ENCODE measurements at regions not wholly inside any gene's neighbourhood (a gene's known extent, or its start where the extent isn't known, plus 50 kb on each side); places are given as distances from the start of the nearest gene placed in this dataset.

- no peak for TF ChIP-seq EZH2 (IDR thresholded peaks at IDR 0.05; ENCODE audit: borderline replicate concordance, low read depth, low read length, severe bottlenecking)
- TF ChIP-seq POLR2AphosphoS5 (IDR thresholded peaks at IDR 0.05; ENCODE audit: insufficient read depth, low read depth, low read length), result no peak
- no peak for TF ChIP-seq CTCF (IDR thresholded peaks at IDR 0.05; ENCODE audit: extremely low read depth in 1 of 2, insufficient read depth in 1 of 2, low read depth in 1 of 2, low read length in 2 of 2)
- no peak for TF ChIP-seq MYC (IDR thresholded peaks at IDR 0.05; ENCODE audit: low read depth, low read length)
- TF ChIP-seq POLR2A (IDR thresholded peaks at IDR 0.05; ENCODE audit: low read depth, low read length), result no peak
- TF ChIP-seq MAX (IDR thresholded peaks at IDR 0.05; ENCODE audit: insufficient read depth, insufficient read length), result no peak
- no peak for TF ChIP-seq JUN (IDR thresholded peaks at IDR 0.05; ENCODE audit: borderline replicate concordance, insufficient read depth, insufficient read length, low read depth)
- TF ChIP-seq FOS (IDR thresholded peaks at IDR 0.05; ENCODE audit: borderline replicate concordance, insufficient read depth, low read length), result no peak
- TF ChIP-seq GATA2 (IDR thresholded peaks at IDR 0.05; ENCODE audit: insufficient read depth, insufficient read length, low read depth, low read length), result no peak
Measured at GRCh38 chr12:46884362-46884761, 58.6 kb upstream of the SLC38A4 start.

All from endothelial cell of umbilical vein (primary cell).